Kidney (tissue), 13 donors: ENCODE measurements at regions not wholly inside any gene's neighbourhood (a gene's known extent, or its start where the extent isn't known, plus 50 kb on each side); places are given as distances from the start of the nearest gene placed in this dataset.
A peak's percentile ranks its signal among the peaks of the same experiment; 100 is the strongest.

ENCODE experiments used
- DNase-seq, 5 donors: peaks; one replicate each; pipeline ENCODE4 v3.0.0-alpha.2; 2013 to 2020
- FAIRE-seq: peaks from 2 replicates; lab custom pipeline; 2012; peaks lifted over from hg19 to GRCh38; lab: Jason Lieb, UNC
- H3K27ac ChIP-seq, 2 donors: one replicate each; pipeline ENCODE4 v1.7.0; 2013; ENCODE audit warnings: low read depth in 2 of 2, low read length in 2 of 2, inconsistent platforms in 1 of 2
- H3K27me3 ChIP-seq: one replicate; pipeline ENCODE4 v1.7.1; 2013; ENCODE audit warnings: low read length, inconsistent platforms; ENCODE audit not compliant: control insufficient read depth, insufficient read depth
- H3K36me3 ChIP-seq, 3 donors: one replicate each; pipeline versions ENCODE4 v1.7.0 to v1.7.1; 2013; ENCODE audit warnings: low read length in 3 of 3, control low read depth in 1 of 3, inconsistent platforms in 1 of 3; ENCODE audit not compliant: insufficient read depth in 3 of 3, control insufficient read depth in 2 of 3
- H3K4me1 ChIP-seq, 3 donors: one replicate each; pipeline versions ENCODE4 v1.7.0 to v1.7.1; 2013; ENCODE audit warnings: low read length in 3 of 3, inconsistent platforms in 1 of 3, low read depth in 1 of 3; ENCODE audit not compliant: control insufficient read depth in 2 of 3, insufficient read depth in 2 of 3
- H3K4me3 ChIP-seq, 3 donors: one replicate each; pipeline versions ENCODE4 v1.7.0 to v1.8.1; 2013; ENCODE audit warnings: low read length in 3 of 3, control low read depth in 1 of 3, inconsistent platforms in 1 of 3
- H3K9ac ChIP-seq, 3 donors: one replicate each; pipeline versions ENCODE4 v1.7.0 to v1.7.1; 2013; ENCODE audit warnings: low read length in 3 of 3, control low read depth in 1 of 3, inconsistent platforms in 1 of 3
- H3K9me3 ChIP-seq, 3 donors: one replicate each; pipeline versions ENCODE4 v1.7.0 to v1.7.1; 2013; ENCODE audit warnings: low read length in 3 of 3, control low read depth in 1 of 3, inconsistent platforms in 1 of 3; ENCODE audit not compliant: control insufficient read depth in 2 of 3, insufficient read depth in 1 of 3
- intact Hi-C: fragments of 100-400 bp; cut with DNase I; formaldehyde crosslinking; loops from one replicate; pipeline ENCODE4 v1.11.1; 2022
- TF ChIP-seq, protein P1 (sequence below): IDR thresholded peaks from 3 replicates; pipeline ENCODE4 v1.5.1; 2012; ENCODE audit warnings: mild to moderate bottlenecking, moderate library complexity, borderline replicate concordance; ENCODE audit not compliant: insufficient read depth; ENCODE audit errors: extremely low read depth
- donor health status: control.
- donor health status: control.
- donor health status: control.
- donor health status: control.
- donor health status: control.
- donor health status: DM: yes; HTN: yes; CAD: no.
- donor health status: Normal renal cell carcinoma (clear cell type).

DNA sequence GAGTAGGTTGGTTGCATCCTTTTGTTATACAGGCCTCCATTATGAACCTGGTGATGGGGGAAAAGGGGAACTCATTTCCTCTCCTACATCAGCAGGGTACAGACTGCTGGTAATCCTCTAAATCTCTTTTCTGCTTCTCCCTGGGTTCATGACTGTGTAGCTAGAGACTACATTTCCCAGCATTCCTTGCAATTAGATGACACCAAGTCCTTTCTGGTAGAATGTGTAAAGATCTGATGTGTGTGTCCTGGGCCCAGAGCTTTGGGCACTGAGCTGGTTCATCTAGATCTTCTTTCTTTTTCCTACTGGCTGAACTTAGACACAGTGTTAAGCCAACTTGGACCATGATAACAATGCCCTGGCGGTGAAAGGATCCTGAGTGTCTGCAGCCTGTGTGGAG lies 104.7 kb upstream of the IFNGR1 start:
- intact Hi-C loops = no loop called here
- TF ChIP-seq, protein P1, sequence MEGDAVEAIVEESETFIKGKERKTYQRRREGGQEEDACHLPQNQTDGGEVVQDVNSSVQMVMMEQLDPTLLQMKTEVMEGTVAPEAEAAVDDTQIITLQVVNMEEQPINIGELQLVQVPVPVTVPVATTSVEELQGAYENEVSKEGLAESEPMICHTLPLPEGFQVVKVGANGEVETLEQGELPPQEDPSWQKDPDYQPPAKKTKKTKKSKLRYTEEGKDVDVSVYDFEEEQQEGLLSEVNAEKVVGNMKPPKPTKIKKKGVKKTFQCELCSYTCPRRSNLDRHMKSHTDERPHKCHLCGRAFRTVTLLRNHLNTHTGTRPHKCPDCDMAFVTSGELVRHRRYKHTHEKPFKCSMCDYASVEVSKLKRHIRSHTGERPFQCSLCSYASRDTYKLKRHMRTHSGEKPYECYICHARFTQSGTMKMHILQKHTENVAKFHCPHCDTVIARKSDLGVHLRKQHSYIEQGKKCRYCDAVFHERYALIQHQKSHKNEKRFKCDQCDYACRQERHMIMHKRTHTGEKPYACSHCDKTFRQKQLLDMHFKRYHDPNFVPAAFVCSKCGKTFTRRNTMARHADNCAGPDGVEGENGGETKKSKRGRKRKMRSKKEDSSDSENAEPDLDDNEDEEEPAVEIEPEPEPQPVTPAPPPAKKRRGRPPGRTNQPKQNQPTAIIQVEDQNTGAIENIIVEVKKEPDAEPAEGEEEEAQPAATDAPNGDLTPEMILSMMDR = no peak
- no peaks in the 10 kb centered on the region for H3K27me3 ChIP-seq
- no peak overlapping the region for H3K9ac ChIP-seq
- no peaks in the 10 kb centered on the region for H3K4me1 ChIP-seq
- H3K9me3 ChIP-seq = no peaks in the 10 kb centered on the region
- FAIRE-seq (no peak), DNase-seq (no peak)
- no peaks in the 10 kb centered on the region for H3K36me3 ChIP-seq
- H3K4me3 ChIP-seq = no peak overlapping the region
- H3K27ac ChIP-seq = no peak overlapping the region

DNA sequence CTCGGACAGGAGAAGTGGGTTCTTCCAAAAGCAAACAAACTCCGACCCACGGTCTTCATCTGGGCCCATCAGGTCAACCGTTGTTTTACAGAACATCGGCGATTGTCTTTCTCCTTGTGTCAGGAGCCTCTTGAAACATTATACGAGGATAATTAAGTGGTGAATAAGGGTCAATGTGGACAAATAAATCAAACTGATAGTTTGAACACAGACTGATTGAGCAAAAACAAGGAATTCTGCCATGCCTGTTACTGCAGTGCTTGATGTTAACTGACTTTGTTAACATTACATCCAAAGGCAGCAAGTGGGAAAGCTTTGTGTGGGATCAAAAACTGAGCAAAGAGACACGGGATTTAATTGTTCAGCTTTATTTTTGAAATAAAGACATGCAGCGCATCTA lies 101.1 kb upstream of the IFNGR1 start:
- no peak overlapping the region for H3K27ac ChIP-seq
- no peak for FAIRE-seq
- intact Hi-C loops = no loop called here
- H3K4me1 ChIP-seq = no peaks in the 10 kb centered on the region
- no peaks in the 10 kb centered on the region for H3K27me3 ChIP-seq
- DNase-seq = peak in 3 of 5 donors; percentile 39 to 82 (median 73)
- no peaks in the 10 kb centered on the region for H3K9me3 ChIP-seq
- TF ChIP-seq, protein P1 = no peak
- no peak overlapping the region for H3K9ac ChIP-seq
- no peaks in the 10 kb centered on the region for H3K36me3 ChIP-seq
- no peak overlapping the region for H3K4me3 ChIP-seq

DNA sequence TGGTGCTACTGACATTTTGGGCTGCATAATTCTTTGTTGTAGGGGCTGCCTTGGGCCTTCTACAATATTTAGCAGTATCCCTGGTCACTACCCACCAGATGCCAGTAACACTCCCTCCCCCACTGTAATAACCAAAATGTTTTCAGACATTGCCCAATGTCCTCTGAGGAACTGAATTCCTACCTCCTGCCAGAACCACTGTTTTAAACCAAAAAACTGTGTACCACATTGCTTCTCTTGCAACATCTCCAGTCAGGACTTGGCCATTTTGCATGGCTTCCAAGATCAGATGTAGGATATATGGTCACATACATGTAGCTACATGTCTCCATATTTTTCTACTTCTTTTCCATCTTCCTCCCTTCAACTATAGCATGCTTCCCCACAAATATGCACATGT lies 97.4 kb upstream of the IFNGR1 start:
- H3K9me3 ChIP-seq = no peaks in the 10 kb centered on the region
- no peak overlapping the region for H3K4me3 ChIP-seq
- no peak overlapping the region for H3K27ac ChIP-seq
- intact Hi-C loops = loop anchor here (10.0 kb wide), 1 partner anchor 222 kb away; no protein-coding TSS in a partner anchor
- H3K4me1 ChIP-seq = no peaks in the 10 kb centered on the region
- TF ChIP-seq, protein P1 = no peak
- FAIRE-seq (no peak), DNase-seq (no peak)
- H3K27me3 ChIP-seq = no peaks in the 10 kb centered on the region
- no peaks in the 10 kb centered on the region for H3K36me3 ChIP-seq
- H3K9ac ChIP-seq = no peak overlapping the region

DNA sequence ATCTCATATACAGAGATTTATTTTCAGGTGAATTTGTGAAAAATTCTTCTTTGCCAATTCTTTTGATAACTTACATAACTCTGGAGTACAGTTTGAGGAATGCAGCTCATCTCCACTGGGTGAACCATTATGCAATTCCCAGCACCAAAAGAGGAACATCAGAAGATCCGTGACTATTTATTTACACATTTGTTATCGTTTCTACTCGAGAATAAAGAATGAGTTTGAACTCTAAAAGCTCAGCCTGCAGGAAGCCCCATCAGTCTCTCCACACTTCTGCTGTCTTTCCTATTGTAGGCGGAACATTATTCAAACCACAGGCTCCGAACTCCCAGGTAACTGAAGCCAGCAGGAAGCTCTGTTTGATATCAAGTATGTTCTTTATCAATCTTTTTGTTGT lies 95.9 kb upstream of the IFNGR1 start:
- H3K4me1 ChIP-seq = no peaks in the 10 kb centered on the region
- intact Hi-C loops = loop anchor here (10.0 kb wide), 1 partner anchor 220 kb away; no protein-coding TSS in a partner anchor
- FAIRE-seq = no peak
- H3K4me3 ChIP-seq = no peak overlapping the region
- TF ChIP-seq, protein P1 = no peak
- H3K9ac ChIP-seq = no peak overlapping the region
- no peaks in the 10 kb centered on the region for H3K36me3 ChIP-seq
- no peaks in the 10 kb centered on the region for H3K27me3 ChIP-seq
- H3K9me3 ChIP-seq = no peaks in the 10 kb centered on the region
- no peak overlapping the region for H3K27ac ChIP-seq
- DNase-seq = no peak
